Transverse colon (tissue), 4 donors: ENCODE measurements at regions not wholly inside any gene's neighbourhood (a gene's known extent, or its start where the extent isn't known, plus 50 kb on each side); places are given as distances from the start of the nearest gene placed in this dataset.

Source experiments
- POLR2A ChIP-seq: fragments of 450-650 bp; IDR thresholded peaks from one replicate; pipeline ENCODE4 v1.6.1; 2016; ENCODE audit warnings: antibody characterized with exemption, mild to moderate bottlenecking, moderate library complexity
- POLR2AphosphoS5 ChIP-seq, 3 donors: sonication (generic); formaldehyde crosslinking; IDR thresholded peaks; one replicate each; pipeline ENCODE4 v1.6.1; 2016; ENCODE audit warnings: antibody characterized with exemption in 3 of 3
- TF ChIP-seq, protein P1 (sequence below), 5 experiments: fragments of 200-600 bp in 3 of 5; fragments of 450-650 bp in 2 of 5; sonication (generic) in 3 of 5; IDR thresholded peaks; 1 replicate in 2 of 5; 2 replicates in 3 of 5; pipeline ENCODE4 v1.5.1; 2016 to 2017; ENCODE audit warnings: antibody characterized with exemption in 5 of 5, inconsistent platforms in 3 of 5, mild to moderate bottlenecking in 2 of 5, moderate library complexity in 1 of 5

DNA sequence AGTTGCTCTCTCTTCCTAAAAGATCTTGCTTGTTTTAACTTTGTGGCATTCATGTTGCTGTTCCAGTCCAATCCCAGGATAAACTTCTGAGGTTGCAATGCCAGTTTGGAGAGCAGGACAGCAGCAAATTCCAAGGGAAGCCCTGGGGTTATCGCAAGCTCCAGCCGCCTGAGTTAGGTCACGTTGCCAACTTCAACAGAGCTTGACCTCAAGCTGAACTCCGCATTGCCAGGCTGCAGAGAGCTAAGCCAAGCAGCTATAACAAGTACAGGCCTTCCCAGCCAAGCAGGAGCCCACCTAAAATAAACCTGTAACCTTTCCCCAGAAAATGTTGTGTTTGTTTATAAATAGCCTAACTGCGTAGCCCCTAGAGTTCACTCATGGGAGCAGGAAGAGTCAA lies 138.9 kb upstream of the LYZL1 start:
- TF ChIP-seq, protein P1, sequence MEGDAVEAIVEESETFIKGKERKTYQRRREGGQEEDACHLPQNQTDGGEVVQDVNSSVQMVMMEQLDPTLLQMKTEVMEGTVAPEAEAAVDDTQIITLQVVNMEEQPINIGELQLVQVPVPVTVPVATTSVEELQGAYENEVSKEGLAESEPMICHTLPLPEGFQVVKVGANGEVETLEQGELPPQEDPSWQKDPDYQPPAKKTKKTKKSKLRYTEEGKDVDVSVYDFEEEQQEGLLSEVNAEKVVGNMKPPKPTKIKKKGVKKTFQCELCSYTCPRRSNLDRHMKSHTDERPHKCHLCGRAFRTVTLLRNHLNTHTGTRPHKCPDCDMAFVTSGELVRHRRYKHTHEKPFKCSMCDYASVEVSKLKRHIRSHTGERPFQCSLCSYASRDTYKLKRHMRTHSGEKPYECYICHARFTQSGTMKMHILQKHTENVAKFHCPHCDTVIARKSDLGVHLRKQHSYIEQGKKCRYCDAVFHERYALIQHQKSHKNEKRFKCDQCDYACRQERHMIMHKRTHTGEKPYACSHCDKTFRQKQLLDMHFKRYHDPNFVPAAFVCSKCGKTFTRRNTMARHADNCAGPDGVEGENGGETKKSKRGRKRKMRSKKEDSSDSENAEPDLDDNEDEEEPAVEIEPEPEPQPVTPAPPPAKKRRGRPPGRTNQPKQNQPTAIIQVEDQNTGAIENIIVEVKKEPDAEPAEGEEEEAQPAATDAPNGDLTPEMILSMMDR (IDR thresholded peaks at IDR 0.05): no peak
- TF ChIP-seq POLR2A: no peak
- TF ChIP-seq POLR2AphosphoS5 (IDR thresholded peaks at IDR 0.05): no peak
